Astrocyte of the spinal cord (primary cell): ENCODE measurements at regions not wholly inside any gene's neighbourhood (a gene's known extent, or its start where the extent isn't known, plus 50 kb on each side); places are given as distances from the start of the nearest gene placed in this dataset.

Experiments used
- DNase-seq: peaks from one replicate; pipeline ENCODE4 v3.0.0; 2011; ENCODE audit warnings: low read depth, low spot score
- H3K4me3 ChIP-seq: 2 replicates; pipeline ENCODE4 v1.5.1; 2011; ENCODE audit warnings: low read depth, mild to moderate bottlenecking, low read length, moderate library complexity
- in situ Hi-C: cut with HindIII; loops from 2 replicates; pipeline ENCODE4 v1.10.0; 2017; ENCODE audit warnings: low sequenced_read_pairs
- TF ChIP-seq, protein P1 (sequence below): IDR thresholded peaks from 2 replicates; pipeline ENCODE4 v1.5.1; 2012; ENCODE audit warnings: low read depth, mild to moderate bottlenecking, low read length, inconsistent platforms

DNA sequence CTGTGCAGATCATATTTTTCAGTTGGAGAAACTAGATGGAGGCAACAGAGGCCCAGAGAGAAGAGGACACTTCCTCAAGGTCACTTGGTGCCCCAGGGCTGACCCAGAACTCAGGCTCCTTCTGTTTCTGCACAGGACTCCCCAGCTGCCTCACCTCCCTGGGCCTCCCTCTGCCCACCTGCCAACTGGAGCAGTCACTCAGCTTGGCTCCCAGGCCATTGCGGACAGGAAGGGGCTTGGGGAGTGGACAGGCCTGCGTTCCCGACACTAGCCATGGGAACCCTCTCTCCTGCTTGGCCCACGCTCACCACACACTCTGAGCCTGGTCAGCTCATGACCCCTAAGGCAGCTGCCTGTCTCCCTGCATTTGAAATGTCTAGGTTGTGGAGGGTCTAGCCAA lies 78.1 kb upstream of the BRD7 start:
- in situ Hi-C loops, result no loop called here
- no peak for DNase-seq
- TF ChIP-seq, protein P1, sequence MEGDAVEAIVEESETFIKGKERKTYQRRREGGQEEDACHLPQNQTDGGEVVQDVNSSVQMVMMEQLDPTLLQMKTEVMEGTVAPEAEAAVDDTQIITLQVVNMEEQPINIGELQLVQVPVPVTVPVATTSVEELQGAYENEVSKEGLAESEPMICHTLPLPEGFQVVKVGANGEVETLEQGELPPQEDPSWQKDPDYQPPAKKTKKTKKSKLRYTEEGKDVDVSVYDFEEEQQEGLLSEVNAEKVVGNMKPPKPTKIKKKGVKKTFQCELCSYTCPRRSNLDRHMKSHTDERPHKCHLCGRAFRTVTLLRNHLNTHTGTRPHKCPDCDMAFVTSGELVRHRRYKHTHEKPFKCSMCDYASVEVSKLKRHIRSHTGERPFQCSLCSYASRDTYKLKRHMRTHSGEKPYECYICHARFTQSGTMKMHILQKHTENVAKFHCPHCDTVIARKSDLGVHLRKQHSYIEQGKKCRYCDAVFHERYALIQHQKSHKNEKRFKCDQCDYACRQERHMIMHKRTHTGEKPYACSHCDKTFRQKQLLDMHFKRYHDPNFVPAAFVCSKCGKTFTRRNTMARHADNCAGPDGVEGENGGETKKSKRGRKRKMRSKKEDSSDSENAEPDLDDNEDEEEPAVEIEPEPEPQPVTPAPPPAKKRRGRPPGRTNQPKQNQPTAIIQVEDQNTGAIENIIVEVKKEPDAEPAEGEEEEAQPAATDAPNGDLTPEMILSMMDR, result no peak
- H3K4me3 ChIP-seq, result no peak overlapping the region

DNA sequence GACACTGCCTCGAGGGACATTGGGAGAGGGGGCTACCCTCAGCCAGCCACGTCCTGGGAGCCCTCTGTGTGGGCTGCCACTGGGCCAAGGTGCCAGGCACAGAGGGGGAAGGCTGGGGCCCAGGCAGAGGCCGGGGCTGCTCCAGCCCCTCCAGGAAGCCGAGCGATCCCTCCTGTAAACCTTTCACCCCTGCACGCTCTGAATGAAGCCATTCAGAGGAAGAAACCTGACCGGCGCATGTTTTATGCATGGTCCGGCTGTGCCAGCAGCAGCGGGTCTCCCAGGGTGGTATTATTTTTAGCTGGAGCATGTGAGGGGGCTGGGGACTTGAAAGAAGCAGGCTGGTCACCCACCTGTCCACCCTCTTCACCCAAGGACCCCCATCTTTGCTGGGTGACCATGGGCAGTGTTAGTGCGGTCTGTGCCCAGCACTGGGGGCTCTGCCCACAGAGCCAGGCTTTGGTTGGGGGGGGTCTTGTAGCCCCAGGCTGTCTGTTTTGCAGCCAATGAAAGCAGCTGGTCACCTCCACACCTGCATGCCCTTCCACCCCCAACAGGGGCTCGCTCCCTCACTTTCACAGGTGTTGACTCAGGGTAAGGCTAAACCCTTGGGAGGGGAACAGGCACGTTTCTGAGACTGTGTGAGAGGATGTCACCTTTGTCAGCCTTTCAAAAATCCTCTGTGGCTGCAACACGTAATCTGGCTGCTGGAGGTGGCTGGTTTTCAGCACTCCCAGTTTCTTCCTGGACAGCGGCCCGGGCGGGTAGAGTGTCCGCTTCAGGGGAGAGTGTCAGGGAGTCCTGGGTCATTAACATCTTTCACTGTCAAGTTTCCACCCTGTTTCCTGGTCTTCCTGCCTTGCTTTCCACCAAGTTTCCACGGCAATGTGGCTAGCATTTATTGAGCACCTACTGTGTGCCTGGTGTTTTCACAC lies 77.1 kb upstream of the BRD7 start:
- in situ Hi-C loops, result no loop called here
- TF ChIP-seq, protein P1, result no peak
- no peak overlapping the region for H3K4me3 ChIP-seq
- no peak for DNase-seq

DNA sequence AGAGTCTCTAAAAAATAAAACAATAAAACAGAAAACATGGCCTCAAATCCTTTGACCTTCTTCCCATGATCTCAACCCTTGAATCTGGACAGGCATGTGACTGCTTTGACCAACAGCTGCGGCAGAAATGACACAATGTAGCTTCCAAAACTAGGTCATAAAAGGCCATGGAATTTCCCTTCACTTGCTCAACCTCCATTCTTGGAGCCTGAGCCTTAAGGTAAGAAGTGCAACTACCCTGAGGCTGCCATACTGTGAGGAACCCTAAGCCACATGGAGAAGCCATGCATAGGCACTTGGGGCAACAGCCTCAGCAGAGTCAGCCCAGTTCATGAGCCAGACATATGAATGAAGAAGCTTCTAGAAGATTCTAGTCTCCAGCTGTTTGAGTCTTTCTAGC lies 75.7 kb upstream of the BRD7 start:
- DNase-seq, result no peak
- no peak overlapping the region for H3K4me3 ChIP-seq
- TF ChIP-seq, protein P1, result no peak
- in situ Hi-C loops, result no loop called here

DNA sequence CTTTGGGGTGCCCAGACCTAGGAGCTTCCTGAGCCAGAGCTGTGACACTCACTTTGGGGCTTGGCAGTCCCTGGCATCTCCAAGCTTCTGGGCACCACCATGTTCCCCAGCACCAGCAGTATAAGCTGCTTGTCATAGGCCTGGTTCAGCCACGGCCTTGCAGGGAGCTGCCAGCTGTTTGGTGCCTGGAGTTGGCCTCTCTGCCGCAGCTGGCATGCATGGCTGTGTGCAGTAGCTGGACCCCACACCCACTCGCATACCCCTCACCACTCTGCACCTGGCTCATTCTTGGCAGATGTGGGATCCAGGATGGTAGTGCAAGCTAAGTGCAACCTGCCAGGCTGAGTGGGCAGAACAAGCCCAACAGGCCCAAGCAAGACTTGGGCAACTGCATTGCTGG lies 73.4 kb upstream of the BRD7 start:
- TF ChIP-seq, protein P1, result no peak
- in situ Hi-C loops, result no loop called here
- no peak overlapping the region for H3K4me3 ChIP-seq
- no peak for DNase-seq

DNA sequence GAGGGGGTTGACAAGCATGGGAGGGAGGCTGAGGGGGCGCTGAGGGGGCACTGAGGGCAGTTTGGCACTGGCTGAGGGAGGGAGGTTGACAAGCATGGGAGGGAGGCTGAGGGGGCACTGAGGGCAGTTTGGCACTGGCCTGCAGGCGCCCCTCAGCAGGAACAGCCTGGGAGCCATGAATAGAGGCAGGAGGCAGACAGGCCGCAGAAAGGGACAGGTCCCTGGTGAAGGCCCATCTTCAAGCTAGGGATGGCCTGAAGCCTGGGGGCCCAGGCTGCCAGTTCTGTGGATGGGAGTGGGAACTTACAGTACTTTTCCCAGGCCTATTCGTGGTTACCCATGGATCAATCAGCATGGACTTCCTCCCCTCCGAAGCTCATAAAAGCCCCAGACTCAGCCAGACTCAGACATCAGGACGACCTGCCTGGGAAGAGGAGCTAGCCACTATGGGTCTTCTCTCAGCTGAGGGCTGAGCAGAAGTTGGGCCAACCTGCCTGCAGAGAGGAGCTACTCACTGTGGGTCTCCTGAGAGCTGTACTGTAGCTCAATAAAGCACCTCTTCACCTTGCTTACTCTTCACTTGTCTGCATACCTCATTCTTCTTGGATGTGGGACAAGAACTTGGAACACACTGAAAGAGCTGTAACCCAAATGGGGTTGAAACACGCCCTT lies 72.8 kb upstream of the BRD7 start:
- no peak for DNase-seq
- in situ Hi-C loops, result no loop called here
- TF ChIP-seq, protein P1, result no peak
- H3K4me3 ChIP-seq, result no peak overlapping the region

DNA sequence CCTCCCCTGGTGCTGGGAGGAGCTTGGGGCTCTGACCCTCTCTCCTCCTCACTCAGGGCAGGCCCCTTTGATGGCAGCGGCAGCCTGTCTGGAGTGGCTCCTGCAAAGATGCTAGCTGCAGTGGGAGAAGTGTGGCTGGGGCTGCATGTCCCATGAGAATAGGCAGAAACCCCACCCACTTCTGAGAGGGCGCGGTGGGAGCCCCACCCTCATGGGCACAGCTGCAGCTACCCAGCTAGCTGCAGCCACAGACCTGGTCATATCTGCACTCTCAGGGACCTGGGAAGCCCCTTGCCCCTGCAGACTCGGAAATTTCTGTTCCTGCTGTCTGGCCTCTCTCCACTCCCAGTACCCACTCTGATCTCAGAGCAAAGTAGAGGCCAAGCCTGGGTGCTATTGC lies 72.2 kb upstream of the BRD7 start:
- in situ Hi-C loops, result no loop called here
- DNase-seq, result no peak

More for the DNA sequence above, 72.2 kb upstream of the BRD7 start:
- no peak overlapping the region for H3K4me3 ChIP-seq
- TF ChIP-seq, protein P1, result no peak
